ENCODE measurements at regions not wholly inside any gene's neighbourhood (a gene's known extent, or its start where the extent isn't known, plus 50 kb on each side); places are given as distances from the start of the nearest gene placed in this dataset.

- no peak for TF ChIP-seq EZH2 (IDR thresholded peaks at IDR 0.05; ENCODE audit: insufficient read depth, poor library complexity, severe bottlenecking)
- no peak for TF ChIP-seq EZH2phosphoT487 (IDR thresholded peaks at IDR 0.05; ENCODE audit: insufficient read depth, low read depth)
Measured at GRCh38 chr14:26982071-26982470, 384.2 kb upstream of the NOVA1 start.
